ENCODE measurements at regions not wholly inside any gene's neighbourhood (a gene's known extent, or its start where the extent isn't known, plus 50 kb on each side); places are given as distances from the start of the nearest gene placed in this dataset.

DNA sequence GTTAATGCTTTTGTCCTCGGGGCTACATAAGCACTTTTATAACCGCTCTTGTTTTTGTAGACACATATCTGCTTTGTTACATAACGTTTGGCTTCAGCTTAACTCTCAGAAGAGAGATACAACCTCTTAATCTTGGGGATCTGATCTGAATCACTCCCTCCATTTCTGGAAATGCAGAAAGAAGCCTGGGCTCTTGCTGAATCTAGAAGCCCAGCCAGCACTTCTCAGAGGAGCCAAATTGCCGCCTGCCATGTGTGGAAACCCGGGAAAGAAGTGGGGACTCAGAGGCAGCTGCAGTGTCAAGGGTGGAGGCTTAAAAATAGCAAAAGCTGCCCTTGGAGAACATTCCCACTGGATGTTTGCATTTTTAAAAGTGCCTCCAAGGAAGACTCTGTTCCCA is 69.3 kb upstream of the LDB2 start:
- POLR2A ChIA-PET: no interaction called here
- TF ChIP-seq, protein P1, sequence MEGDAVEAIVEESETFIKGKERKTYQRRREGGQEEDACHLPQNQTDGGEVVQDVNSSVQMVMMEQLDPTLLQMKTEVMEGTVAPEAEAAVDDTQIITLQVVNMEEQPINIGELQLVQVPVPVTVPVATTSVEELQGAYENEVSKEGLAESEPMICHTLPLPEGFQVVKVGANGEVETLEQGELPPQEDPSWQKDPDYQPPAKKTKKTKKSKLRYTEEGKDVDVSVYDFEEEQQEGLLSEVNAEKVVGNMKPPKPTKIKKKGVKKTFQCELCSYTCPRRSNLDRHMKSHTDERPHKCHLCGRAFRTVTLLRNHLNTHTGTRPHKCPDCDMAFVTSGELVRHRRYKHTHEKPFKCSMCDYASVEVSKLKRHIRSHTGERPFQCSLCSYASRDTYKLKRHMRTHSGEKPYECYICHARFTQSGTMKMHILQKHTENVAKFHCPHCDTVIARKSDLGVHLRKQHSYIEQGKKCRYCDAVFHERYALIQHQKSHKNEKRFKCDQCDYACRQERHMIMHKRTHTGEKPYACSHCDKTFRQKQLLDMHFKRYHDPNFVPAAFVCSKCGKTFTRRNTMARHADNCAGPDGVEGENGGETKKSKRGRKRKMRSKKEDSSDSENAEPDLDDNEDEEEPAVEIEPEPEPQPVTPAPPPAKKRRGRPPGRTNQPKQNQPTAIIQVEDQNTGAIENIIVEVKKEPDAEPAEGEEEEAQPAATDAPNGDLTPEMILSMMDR (IDR thresholded peaks at IDR 0.05; ENCODE audit: insufficient read depth, low read length, missing control alignments): no peak
- no peak overlapping the region for H3K4me3 ChIP-seq (ENCODE audit: low read depth, low read length)
- DNase-seq (ENCODE audit: low read depth, low spot score): no peak
- CTCF ChIA-PET: no interaction called here

DNA sequence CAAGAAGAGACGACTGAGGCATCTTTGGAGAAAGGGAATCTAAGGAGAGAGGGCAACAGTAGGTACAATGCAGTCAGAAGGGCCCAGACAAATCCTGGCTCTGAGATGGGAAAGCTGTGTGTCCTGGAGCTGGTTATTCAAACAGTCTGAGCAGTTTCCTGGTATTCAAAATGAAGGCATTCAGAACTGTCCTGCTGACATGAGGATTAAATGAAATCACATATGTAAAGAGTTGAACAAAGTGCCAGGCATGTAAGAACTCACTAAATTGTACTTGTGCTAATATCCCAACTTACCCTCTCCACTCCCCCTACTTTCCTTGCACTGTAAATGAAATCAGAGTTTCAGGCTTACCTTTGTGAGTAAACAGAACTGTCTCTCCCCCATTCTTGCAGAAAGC is 60.9 kb upstream of the LDB2 start:
- DNase-seq (ENCODE audit: low read depth, low spot score): no peak
- H3K4me3 ChIP-seq (ENCODE audit: low read depth, low read length): no peak overlapping the region
- POLR2A ChIA-PET: no interaction called here
- TF ChIP-seq, protein P1 (IDR thresholded peaks at IDR 0.05; ENCODE audit: insufficient read depth, low read length, missing control alignments): no peak
- CTCF ChIA-PET: no interaction called here

DNA sequence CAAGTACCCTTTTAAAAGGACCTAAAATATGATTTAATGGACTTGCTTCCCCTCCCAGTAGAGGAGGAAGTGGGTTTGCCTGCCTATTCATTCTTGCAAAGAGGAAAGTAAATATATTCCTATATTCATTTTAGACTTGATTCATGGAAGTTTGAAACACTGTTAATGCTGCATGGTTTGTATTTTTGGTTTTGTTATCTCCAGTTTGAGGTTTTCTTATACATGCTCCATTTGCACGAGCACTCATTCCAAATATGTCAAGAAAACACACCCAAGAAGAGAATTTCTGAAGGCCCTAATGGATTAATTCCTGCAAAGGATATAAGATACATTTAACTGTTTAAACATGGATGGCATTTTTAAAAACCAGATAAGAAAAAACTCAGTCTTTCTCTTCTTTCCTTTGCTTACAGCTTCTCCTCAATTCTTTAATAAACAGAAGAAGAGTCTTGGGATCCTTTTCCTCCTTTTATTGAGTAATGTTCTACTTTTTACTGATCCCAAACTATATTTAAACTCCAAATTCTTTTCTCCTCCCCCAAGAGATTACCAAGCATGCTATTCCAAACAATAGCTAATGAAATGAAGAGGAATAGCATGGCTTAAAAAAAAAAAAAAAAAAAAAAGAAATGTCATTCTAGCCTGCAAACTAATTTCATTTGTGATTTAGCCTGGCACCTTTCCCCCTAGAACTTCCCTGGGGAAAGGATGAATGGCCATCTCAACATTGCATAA is 54.6 kb upstream of the LDB2 start:
- no peak for DNase-seq (ENCODE audit: low read depth, low spot score)
- TF ChIP-seq, protein P1 (IDR thresholded peaks at IDR 0.05; ENCODE audit: insufficient read depth, low read length, missing control alignments): no peak
- peak overlapping the region; percentile 0 for H3K4me3 ChIP-seq (ENCODE audit: low read depth, low read length)
- ChIA-PET POLR2A (no interaction called here), CTCF (interaction anchor here (3.3 kb wide), 1 partner anchor 371 kb away, joined by 13 read pairs; no protein-coding TSS in a partner anchor)

DNA sequence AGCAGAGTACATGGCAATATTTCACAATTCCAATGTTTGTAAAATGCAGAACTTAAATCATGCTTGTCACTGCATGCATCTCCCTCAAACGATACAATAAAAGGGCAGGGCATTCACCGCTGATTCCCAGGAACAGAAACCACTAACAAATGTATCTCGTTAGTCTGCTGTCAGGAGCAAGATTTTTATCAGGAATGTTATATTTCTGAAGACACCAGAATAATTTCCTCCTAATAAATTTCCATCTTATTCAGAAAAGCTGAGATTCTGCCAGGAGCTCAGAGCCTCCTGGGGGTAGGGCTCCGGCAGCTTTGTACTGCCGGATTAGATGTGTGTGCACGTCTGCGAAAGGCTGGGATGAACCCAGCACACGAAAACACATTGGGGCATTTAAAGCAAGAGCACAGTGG is 54.0 kb upstream of the LDB2 start:
- ChIA-PET CTCF (interaction anchor here (3.3 kb wide), 1 partner anchor 371 kb away, joined by 13 read pairs; no protein-coding TSS in a partner anchor), POLR2A (no interaction called here)
- DNase-seq (ENCODE audit: low read depth, low spot score): no peak
- H3K4me3 ChIP-seq (ENCODE audit: low read depth, low read length): peak overlapping the region; percentile 0
- TF ChIP-seq, protein P1 (IDR thresholded peaks at IDR 0.05; ENCODE audit: insufficient read depth, low read length, missing control alignments): no peak

Measured in AG04449 (cell line).